Mesendoderm (in vitro differentiated cells): ENCODE measurements at regions not wholly inside any gene's neighbourhood (a gene's known extent, or its start where the extent isn't known, plus 50 kb on each side); places are given as distances from the start of the nearest gene placed in this dataset.
A peak's percentile ranks its signal among the peaks of the same experiment; 100 is the strongest.

Source experiments
- DNase-seq: peaks from one replicate; pipeline ENCODE4 v3.0.0; 2013
- H2AK5ac ChIP-seq: 2 replicates; pipeline ENCODE4 v1.6.1; 2013; ENCODE audit warnings: low read length, inconsistent platforms
- H2BK120ac ChIP-seq: 2 replicates; pipeline ENCODE4 v1.6.1; 2013; ENCODE audit warnings: low read depth, mild to moderate bottlenecking, low read length, moderate library complexity, mixed read lengths
- H2BK15ac ChIP-seq: replicated peaks from 2 replicates; pipeline ENCODE4 v1.6.1; 2013; ENCODE audit warnings: low read depth, mild to moderate bottlenecking, moderate library complexity
- H2BK5ac ChIP-seq: 2 replicates; pipeline ENCODE4 v1.6.1; 2013; ENCODE audit warnings: low read length, inconsistent platforms
- H3K18ac ChIP-seq: 2 replicates; pipeline ENCODE4 v1.6.1; 2013; ENCODE audit warnings: mild to moderate bottlenecking, low read length, mixed read lengths
- H3K23ac ChIP-seq: one replicate; pipeline ENCODE4 v1.6.1; 2013; ENCODE audit warnings: low read length
- H3K27ac ChIP-seq: 2 replicates; pipeline ENCODE4 v1.5.1; 2013; ENCODE audit warnings: low read depth, mild to moderate bottlenecking, inconsistent platforms, low read length, moderate library complexity
- H3K27me3 ChIP-seq: 2 replicates; pipeline ENCODE4 v1.6.1; 2013; ENCODE audit warnings: low read length, control low read depth, mild to moderate bottlenecking, inconsistent platforms; ENCODE audit not compliant: insufficient read depth, poor library complexity
- H3K36me3 ChIP-seq: 2 replicates; pipeline ENCODE4 v1.6.1; 2013; ENCODE audit warnings: low read length, inconsistent platforms; ENCODE audit not compliant: control insufficient read depth, insufficient read depth
- H3K4ac ChIP-seq: one replicate; pipeline ENCODE4 v1.6.1; 2013; ENCODE audit warnings: low read depth, mild to moderate bottlenecking, low read length, moderate library complexity
- H3K4me1 ChIP-seq: 2 replicates; pipeline ENCODE4 v1.6.1; 2013; ENCODE audit warnings: low read depth, low read length, inconsistent platforms; ENCODE audit not compliant: control insufficient read depth
- H3K4me2 ChIP-seq: 2 replicates; pipeline ENCODE4 v1.6.1; 2013; ENCODE audit warnings: low read length
- H3K4me3 ChIP-seq: 2 replicates; pipeline ENCODE4 v1.5.1; 2013; ENCODE audit warnings: mild to moderate bottlenecking, low read length
- H3K56ac ChIP-seq: one replicate; pipeline ENCODE4 v1.6.1; 2013; ENCODE audit warnings: low read length
- H3K79me1 ChIP-seq: 2 replicates; pipeline ENCODE4 v1.6.1; 2013; ENCODE audit warnings: low read length, inconsistent platforms
- H3K79me2 ChIP-seq: 2 replicates; pipeline ENCODE4 v1.6.1; 2013; ENCODE audit warnings: mild to moderate bottlenecking, low read length; ENCODE audit not compliant: control insufficient read depth, insufficient read depth
- H3K9ac ChIP-seq: 2 replicates; pipeline ENCODE4 v1.6.1; 2013; ENCODE audit warnings: low read length, inconsistent platforms
- H4K5ac ChIP-seq: one replicate; pipeline ENCODE4 v1.6.1; 2013; ENCODE audit warnings: low read length
- H4K8ac ChIP-seq: one replicate; pipeline ENCODE4 v1.6.1; 2013; ENCODE audit warnings: low read depth, mild to moderate bottlenecking, control low read depth, low read length, moderate library complexity
- WGBS: extraction: QIAGEN DNeasy Blood & Tissue Kit; methylation state at CpG from one replicate; pipeline ENCODE4 v1.1.7; 2013; ENCODE audit warnings: low lambda C conversion rate, missing lambda C conversion rate; ENCODE audit not compliant: insufficient coverage; ENCODE audit errors: extremely low coverage; 5-methylcytosine and 5-hydroxymethylcytosine counted together

- Histone ChIP-seq H3K79me1 (no peaks in the 10 kb centered on the region), H3K4me2 (no peak overlapping the region), H3K36me3 (no peaks in the 10 kb centered on the region), H3K56ac (no peak overlapping the region), H2BK120ac (no peak overlapping the region), H3K23ac (no peak overlapping the region), H2AK5ac (no peak overlapping the region), H4K8ac (no peak overlapping the region), H3K27me3 (no peaks in the 10 kb centered on the region), H3K4ac (no peak overlapping the region), H3K9ac (no peak overlapping the region), H3K79me2 (no peaks in the 10 kb centered on the region), H3K4me3 (no peak overlapping the region), H4K5ac (no peak overlapping the region), H3K4me1 (peaks cover 13% of the 10 kb centered on the region), H3K27ac (peak overlapping the region; percentile 82), H3K18ac (no peak overlapping the region), H2BK5ac (no peak overlapping the region), H2BK15ac (no peak overlapping the region)
- DNase-seq, result peak; percentile 89
- no CpG with 5 or more reads among the region's 4 CpGs for WGBS
These were observed 106.3 kb downstream of the MTNR1B start for GRCh38 chr11:93075782-93076181.

- H3K9ac ChIP-seq, result no peak overlapping the region
- H4K5ac ChIP-seq, result no peak overlapping the region
- no peak overlapping the region for H3K56ac ChIP-seq
- no peak overlapping the region for H2BK5ac ChIP-seq
- no peaks in the 10 kb centered on the region for H3K27me3 ChIP-seq
- no peak overlapping the region for H3K27ac ChIP-seq
- no peaks in the 10 kb centered on the region for H3K36me3 ChIP-seq
- no peak overlapping the region for H3K23ac ChIP-seq
- H3K4me3 ChIP-seq, result no peak overlapping the region
- H3K18ac ChIP-seq, result peak overlapping the region; percentile 4
- H4K8ac ChIP-seq, result no peak overlapping the region
- peaks cover 4% of the 10 kb centered on the region for H3K4me1 ChIP-seq
- no peak overlapping the region for H3K4ac ChIP-seq
- no peaks in the 10 kb centered on the region for H3K79me1 ChIP-seq
- no peak overlapping the region for H2AK5ac ChIP-seq
- H2BK120ac ChIP-seq, result peak overlapping the region; percentile 15
- H2BK15ac ChIP-seq, result no peak overlapping the region
- DNase-seq, result no peak
- H3K79me2 ChIP-seq, result no peaks in the 10 kb centered on the region
- no CpG with 5 or more reads among the region's 6 CpGs for WGBS
- no peak overlapping the region for H3K4me2 ChIP-seq
These were observed 110.8 kb downstream of the MTNR1B start for GRCh38 chr11:93080146-93080759.

- Histone ChIP-seq H3K4me3 (no peak overlapping the region), H3K9ac (no peak overlapping the region), H4K8ac (no peak overlapping the region), H2AK5ac (no peak overlapping the region), H4K5ac (no peak overlapping the region), H3K4ac (no peak overlapping the region), H3K79me2 (no peaks in the 10 kb centered on the region), H3K36me3 (no peaks in the 10 kb centered on the region), H3K4me2 (no peak overlapping the region), H3K27me3 (no peaks in the 10 kb centered on the region), H2BK5ac (no peak overlapping the region), H3K18ac (no peak overlapping the region), H3K79me1 (no peaks in the 10 kb centered on the region), H3K4me1 (peaks cover under 1% of the 10 kb centered on the region), H2BK120ac (no peak overlapping the region), H3K56ac (peak overlapping the region; percentile 8), H3K27ac (no peak overlapping the region), H3K23ac (no peak overlapping the region), H2BK15ac (no peak overlapping the region)
- DNase-seq, result peak; percentile 83
- WGBS, result no CpG with 5 or more reads among the region's 1 CpG
These were observed 112.2 kb downstream of the MTNR1B start for GRCh38 chr11:93081694-93082093.

GRCh38 chr11:93082900-93083299 lies 113.4 kb downstream of the MTNR1B start:
- H3K4ac ChIP-seq, result peak overlapping the region; percentile 45
- H3K4me2 ChIP-seq, result no peak overlapping the region
- H2BK15ac ChIP-seq, result no peak overlapping the region
- no peak overlapping the region for H3K9ac ChIP-seq
- no peaks in the 10 kb centered on the region for H3K79me1 ChIP-seq
- H3K36me3 ChIP-seq, result no peaks in the 10 kb centered on the region
- H3K56ac ChIP-seq, result peak overlapping the region; percentile 1
- peak overlapping the region; percentile 38 for H3K27ac ChIP-seq
- H2BK120ac ChIP-seq, result peak overlapping the region; percentile 24
- no peak overlapping the region for H4K5ac ChIP-seq
- peak overlapping the region; percentile 63 for H3K18ac ChIP-seq
- no peak overlapping the region for H3K23ac ChIP-seq
- H2AK5ac ChIP-seq, result peak overlapping the region; percentile 29
- no CpG with 5 or more reads among the region's 6 CpGs for WGBS
- H3K4me3 ChIP-seq, result no peak overlapping the region
- no peak for DNase-seq
- H2BK5ac ChIP-seq, result no peak overlapping the region
- H3K27me3 ChIP-seq, result no peaks in the 10 kb centered on the region
- no peaks in the 10 kb centered on the region for H3K4me1 ChIP-seq
- no peaks in the 10 kb centered on the region for H3K79me2 ChIP-seq
- no peak overlapping the region for H4K8ac ChIP-seq

GRCh38 chr11:93084727-93085505 lies 112.9 kb downstream of the SLC36A4 start:
- H3K4ac ChIP-seq, result no peak overlapping the region
- H3K4me2 ChIP-seq, result no peak overlapping the region
- no peak overlapping the region for H2BK120ac ChIP-seq
- no peak overlapping the region for H2AK5ac ChIP-seq
- H2BK5ac ChIP-seq, result no peak overlapping the region
- no peak overlapping the region for H4K8ac ChIP-seq
- no peak overlapping the region for H3K23ac ChIP-seq
- no peak overlapping the region for H3K56ac ChIP-seq
- H3K36me3 ChIP-seq, result no peaks in the 10 kb centered on the region
- H3K9ac ChIP-seq, result no peak overlapping the region
- H4K5ac ChIP-seq, result no peak overlapping the region
- DNase-seq, result no peak
- WGBS, result no CpG with 5 or more reads among the region's 2 CpGs
- H3K27ac ChIP-seq, result no peak overlapping the region
- no peak overlapping the region for H3K18ac ChIP-seq
- no peaks in the 10 kb centered on the region for H3K79me1 ChIP-seq
- no peaks in the 10 kb centered on the region for H3K79me2 ChIP-seq
- H2BK15ac ChIP-seq, result no peak overlapping the region
- no peak overlapping the region for H3K4me3 ChIP-seq
- no peaks in the 10 kb centered on the region for H3K4me1 ChIP-seq
- H3K27me3 ChIP-seq, result no peaks in the 10 kb centered on the region
